GM12891 (cell line): ENCODE measurements at regions not wholly inside any gene's neighbourhood (a gene's known extent, or its start where the extent isn't known, plus 50 kb on each side); places are given as distances from the start of the nearest gene placed in this dataset.

Experiments
- DNase-seq: peaks from one replicate; pipeline ENCODE4 v3.0.0; 2011; ENCODE audit warnings: low spot score; ENCODE audit not compliant: insufficient read length
- FAIRE-seq: peaks from 2 replicates; lab custom pipeline; 2011; peaks lifted over from hg19 to GRCh38; lab: Jason Lieb, UNC
- PAX5 ChIP-seq: IDR thresholded peaks from 2 replicates; pipeline ENCODE4 v1.6.1; 2011; ENCODE audit warnings: low read length, moderate library complexity, mild to moderate bottlenecking; ENCODE audit not compliant: insufficient read depth, severe bottlenecking
- POLR2A ChIP-seq: IDR thresholded peaks from 2 replicates; pipeline ENCODE4 v1.6.1; 2011; ENCODE audit warnings: low read depth, low read length, control low read depth
- POLR2AphosphoS5 ChIP-seq: IDR thresholded peaks from 2 replicates; pipeline ENCODE4 v1.6.1; 2011; ENCODE audit warnings: low read depth, low read length, control low read depth
- POU2F2 ChIP-seq: IDR thresholded peaks from 2 replicates; pipeline ENCODE4 v1.6.1; 2011; ENCODE audit warnings: low read depth, mild to moderate bottlenecking, control low read depth, low read length, moderate library complexity
- SPI1 ChIP-seq: IDR thresholded peaks from 2 replicates; pipeline ENCODE4 v1.6.1; 2011; ENCODE audit warnings: low read depth, low read length, control low read depth
- TAF1 ChIP-seq: IDR thresholded peaks from 2 replicates; pipeline ENCODE4 v1.6.1; 2011; ENCODE audit warnings: low read depth, low read length, control low read depth

GRCh38 chr21:38661889-38662568 lies 143.7 kb upstream of the ETS2 start:
- DNase-seq (no peak), FAIRE-seq (no peak)
- no peak for TF ChIP-seq TAF1
- TF ChIP-seq PAX5 = no peak
- no peak for TF ChIP-seq POLR2A
- TF ChIP-seq POU2F2 = no peak
- TF ChIP-seq POLR2AphosphoS5 = no peak
- TF ChIP-seq SPI1 = no peak

- TF ChIP-seq PAX5 (no peak), SPI1 (no peak), POU2F2 (no peak), POLR2AphosphoS5 (no peak), POLR2A (no peak), TAF1 (no peak)
- FAIRE-seq (no peak), DNase-seq (no peak)
Measured at GRCh38 chr21:38663282-38663681, 142.4 kb upstream of the ETS2 start.

- DNase-seq = no peak
- FAIRE-seq = no peak
- no peak for TF ChIP-seq TAF1
- no peak for TF ChIP-seq POLR2A
- TF ChIP-seq POU2F2 = no peak
- no peak for TF ChIP-seq POLR2AphosphoS5
- no peak for TF ChIP-seq SPI1
- TF ChIP-seq PAX5 = no peak
Measured at GRCh38 chr21:38664315-38664714, 141.4 kb upstream of the ETS2 start.

GRCh38 chr21:38664841-38665240 lies 140.9 kb upstream of the ETS2 start:
- TF ChIP-seq POLR2AphosphoS5 (no peak), TAF1 (no peak), POLR2A (no peak), PAX5 (no peak), SPI1 (no peak), POU2F2 (no peak)
- FAIRE-seq (no peak), DNase-seq (no peak)

- FAIRE-seq (no peak), DNase-seq (no peak)
- TF ChIP-seq TAF1 = no peak
- no peak for TF ChIP-seq PAX5
Measured at GRCh38 chr21:38667291-38667870, 138.3 kb upstream of the ETS2 start.

- DNase-seq (no peak), FAIRE-seq (no peak)
- TF ChIP-seq POLR2AphosphoS5 (no peak), SPI1 (no peak), PAX5 (no peak), POLR2A (no peak), TAF1 (no peak), POU2F2 (no peak)
Measured at GRCh38 chr21:38668067-38668466, 137.7 kb upstream of the ETS2 start.

- TF ChIP-seq TAF1 = no peak
- no peak for TF ChIP-seq POU2F2
- TF ChIP-seq SPI1 = no peak
- no peak for TF ChIP-seq PAX5
- TF ChIP-seq POLR2A = no peak
- no peak for TF ChIP-seq POLR2AphosphoS5
- DNase-seq (no peak), FAIRE-seq (no peak)
Measured at GRCh38 chr21:38668541-38668940, 137.2 kb upstream of the ETS2 start.

GRCh38 chr21:38669186-38669585 lies 136.5 kb upstream of the ETS2 start:
- DNase-seq = no peak
- TF ChIP-seq POU2F2 (no peak), SPI1 (no peak), PAX5 (no peak), TAF1 (no peak), POLR2AphosphoS5 (no peak), POLR2A (no peak)
- FAIRE-seq = no peak

- no peak for FAIRE-seq
- DNase-seq = no peak
- TF ChIP-seq POLR2AphosphoS5 = no peak
- no peak for TF ChIP-seq POU2F2
- TF ChIP-seq PAX5 = no peak
- TF ChIP-seq POLR2A = no peak
- no peak for TF ChIP-seq TAF1
- no peak for TF ChIP-seq SPI1
Measured at GRCh38 chr21:38670861-38671260, 134.9 kb upstream of the ETS2 start.

GRCh38 chr21:38671773-38672172 lies 134.0 kb upstream of the ETS2 start:
- no peak for DNase-seq
- no peak for TF ChIP-seq POU2F2
- TF ChIP-seq PAX5 = no peak
- no peak for TF ChIP-seq POLR2A
- TF ChIP-seq TAF1 = no peak
- no peak for TF ChIP-seq POLR2AphosphoS5
- TF ChIP-seq SPI1 = no peak
- FAIRE-seq = no peak
